Motor neuron (in vitro differentiated cells): ENCODE measurements at regions not wholly inside any gene's neighbourhood (a gene's known extent, or its start where the extent isn't known, plus 50 kb on each side); places are given as distances from the start of the nearest gene placed in this dataset.
A peak's percentile ranks its signal among the peaks of the same experiment; 100 is the strongest.

Experiments
- ATAC-seq, 8 experiments: fragments of 200-7000 bp; cut with Tn5 transposase; replicated peaks in 6 of 8; 2 replicates each; pipeline ENCODE4 v1.8.0; 2021; ENCODE audit warnings: mild to moderate bottlenecking in 8 of 8, moderate library complexity in 8 of 8
- H3K27ac ChIP-seq, 2 donors: fragments of 250-450 bp; sonication (Bioruptor Pico); 2 replicates each; pipeline ENCODE4 v1.9.0; 2021; ENCODE audit warnings: antibody characterized with exemption in 2 of 2, mild to moderate bottlenecking in 2 of 2, moderate library complexity in 1 of 2
- H3K4me1 ChIP-seq, 2 donors: fragments of 250-450 bp; sonication (Bioruptor Pico); replicated peaks in 1 of 2; 2 replicates each; pipeline ENCODE4 v1.6.1; 2021; ENCODE audit warnings: antibody characterized with exemption in 2 of 2, mild to moderate bottlenecking in 2 of 2, moderate library complexity in 1 of 2
- H3K4me3 ChIP-seq, 5 donors: fragments of 250-450 bp; sonication (Bioruptor Pico); 2 replicates each; pipeline ENCODE4 v1.9.0; 2021; ENCODE audit warnings: antibody characterized with exemption in 5 of 5, mild to moderate bottlenecking in 5 of 5, moderate library complexity in 4 of 5
- WGBS, 10 experiments: fragments of 450-650 bp; shearing (Covaris generic); methylation state at CpG; one replicate each; pipeline ENCODE4 v1.0.0; 2022; 5-methylcytosine and 5-hydroxymethylcytosine counted together
- in situ Hi-C, 9 experiments: fragments of 400-800 bp; cut with MboI; loops; one replicate each; pipeline ENCODE4 v1.15.0; 2021; ENCODE audit warnings: low sequenced_read_pairs in 9 of 9, low pct_unique_long_range_greater_than_20kb in 2 of 9; ENCODE audit not compliant: unreplicated experiment in 9 of 9

DNA sequence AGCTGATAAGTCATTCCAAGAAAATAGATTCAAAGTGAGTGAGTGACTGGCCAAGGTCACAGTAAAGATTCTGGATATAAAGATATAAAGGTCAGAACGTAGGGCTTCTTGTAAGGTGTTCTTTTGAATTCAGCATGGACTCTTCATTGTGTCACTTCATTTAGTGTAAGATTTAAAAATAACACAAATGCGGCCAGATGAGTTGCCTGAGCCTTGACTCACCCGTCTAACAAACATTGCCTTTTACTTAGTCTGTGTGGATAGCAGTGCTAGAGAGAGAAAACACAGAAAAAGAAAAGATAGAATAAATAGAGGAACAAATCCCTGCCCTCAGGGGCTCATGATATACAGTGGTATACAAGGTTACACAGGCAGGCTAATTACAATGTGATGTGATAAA is 223.4 kb downstream of the PLPP3 start:
- Histone ChIP-seq H3K4me1 (peaks cover 21 to 22% of the 10 kb centered on the region in 2 donors), H3K4me3 (no peak overlapping the region), H3K27ac (no peak overlapping the region)
- in situ Hi-C loops = no loop called here
- WGBS, 10 experiments = 50 to 100% (median 83%) methylated on average over 1 to 3 of the region's 3 CpGs
- no peak for ATAC-seq

DNA sequence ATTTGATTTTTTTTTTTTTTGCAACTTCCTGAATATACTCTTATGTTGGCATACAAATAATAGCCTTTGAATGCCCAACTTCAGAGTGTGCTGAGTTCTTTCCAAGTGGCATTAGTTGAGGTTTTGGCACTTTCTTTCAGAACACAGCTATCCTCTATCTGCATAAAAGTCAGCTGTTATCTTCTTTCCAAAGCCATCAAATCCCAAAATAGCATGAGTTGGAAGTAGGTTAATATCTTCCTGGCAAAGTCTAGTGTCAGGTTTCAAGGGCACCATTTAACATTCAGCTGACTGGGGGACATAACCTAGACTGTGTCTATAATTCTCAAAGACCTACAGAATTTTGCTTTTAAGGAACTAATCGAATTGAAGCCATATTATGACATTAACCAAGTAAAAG is 223.9 kb downstream of the PLPP3 start:
- Histone ChIP-seq H3K4me1 (peaks cover 21 to 22% of the 10 kb centered on the region in 2 donors), H3K27ac (no peak overlapping the region), H3K4me3 (no peak overlapping the region)
- WGBS, 10 experiments = 10 to 94% (median 71%) methylated on average over 1 of the region's 1 CpG; no CpG with 5 or more reads in 2 of the 10 experiments
- no peak for ATAC-seq
- in situ Hi-C loops = no loop called here

GRCh38 chr1:56345831-56346230 is 233.5 kb downstream of the PLPP3 start:
- ATAC-seq = no peak
- H3K4me3 ChIP-seq = no peak overlapping the region
- H3K27ac ChIP-seq = no peak overlapping the region
- in situ Hi-C loops = no loop called here
- no peaks in the 10 kb centered on the region for H3K4me1 ChIP-seq

GRCh38 chr1:56340977-56341376 is 238.4 kb downstream of the PLPP3 start:
- no peak for ATAC-seq

GRCh38 chr1:56339786-56340465 is 239.4 kb downstream of the PLPP3 start:
- Histone ChIP-seq H3K4me1 (peaks cover 0 to 3% of the 10 kb centered on the region in 2 donors), H3K4me3 (no peak overlapping the region), H3K27ac (no peak overlapping the region)
- 79 to 100% (median 93%) methylated on average over 1 to 6 of the region's 6 CpGs; no CpG with 5 or more reads in 1 of the 10 experiments for WGBS, 10 experiments
- no peak for ATAC-seq
- in situ Hi-C loops = no loop called here

More at GRCh38 chr1:56340977-56341376, 238.4 kb downstream of the PLPP3 start:
- Histone ChIP-seq H3K4me3 (no peak overlapping the region), H3K4me1 (no peaks in the 10 kb centered on the region), H3K27ac (no peak overlapping the region)
- in situ Hi-C loops = no loop called here

DNA sequence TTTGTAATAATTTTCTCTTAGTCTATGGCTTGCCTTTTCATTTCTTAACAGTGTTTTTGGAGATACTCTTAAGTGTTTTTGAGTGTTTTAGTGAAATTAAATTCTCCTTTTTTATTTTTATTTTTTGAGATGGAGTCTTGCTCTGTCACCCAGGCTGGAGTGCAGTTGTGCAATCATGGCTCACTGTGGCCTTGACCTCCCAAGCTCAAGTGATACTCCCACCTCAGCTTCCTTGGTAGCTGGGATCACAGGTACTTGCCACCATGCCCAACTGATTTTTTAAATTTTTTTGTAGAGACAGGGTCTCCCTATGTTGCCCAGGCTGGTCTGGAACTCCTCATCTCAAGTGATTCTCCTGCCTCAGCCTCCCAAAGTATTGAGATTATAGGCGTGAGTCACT is 240.3 kb downstream of the PLPP3 start:
- no peak overlapping the region for H3K27ac ChIP-seq
- H3K4me1 ChIP-seq = peaks cover 0 to 4% of the 10 kb centered on the region in 2 donors
- in situ Hi-C loops = no loop called here
- ATAC-seq = no peak
- WGBS, 10 experiments = 60 to 100% (median 94%) methylated on average over 1 of the region's 1 CpG; no CpG with 5 or more reads in 2 of the 10 experiments
- H3K4me3 ChIP-seq = no peak overlapping the region

DNA sequence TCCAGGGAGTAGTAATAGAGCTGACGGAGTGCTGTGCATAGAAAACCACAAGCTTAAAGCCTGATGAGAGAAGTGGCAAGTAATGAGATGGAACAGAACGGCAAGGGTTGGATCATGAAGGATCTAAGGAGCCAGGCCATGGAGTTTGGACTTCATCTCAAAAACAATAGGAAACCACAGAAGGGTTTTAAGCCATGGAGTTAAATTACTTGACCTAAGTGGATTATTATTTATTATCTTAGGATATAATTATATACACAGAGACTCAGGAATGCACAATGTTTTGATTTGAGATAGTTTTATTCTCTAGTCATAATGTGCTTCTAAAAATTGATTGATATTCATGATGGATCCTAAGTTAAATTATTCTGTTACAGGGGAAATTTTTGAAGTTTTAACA is 242.4 kb downstream of the PLPP3 start:
- H3K4me1 ChIP-seq = peaks cover 5 to 9% of the 10 kb centered on the region in 2 donors
- 67 to 100% (median 92%) methylated on average over 1 to 2 of the region's 2 CpGs; no CpG with 5 or more reads in 4 of the 10 experiments for WGBS, 10 experiments
- in situ Hi-C loops = no loop called here
- H3K27ac ChIP-seq = no peak overlapping the region
- ATAC-seq = no peak
- no peak overlapping the region for H3K4me3 ChIP-seq

GRCh38 chr1:56335394-56335793 is 244.0 kb downstream of the PLPP3 start:
- in situ Hi-C loops = no loop called here
- WGBS, 10 experiments = 83 to 100% (median 95%) methylated on average over 1 of the region's 1 CpG; no CpG with 5 or more reads in 4 of the 10 experiments
- no peak for ATAC-seq

DNA sequence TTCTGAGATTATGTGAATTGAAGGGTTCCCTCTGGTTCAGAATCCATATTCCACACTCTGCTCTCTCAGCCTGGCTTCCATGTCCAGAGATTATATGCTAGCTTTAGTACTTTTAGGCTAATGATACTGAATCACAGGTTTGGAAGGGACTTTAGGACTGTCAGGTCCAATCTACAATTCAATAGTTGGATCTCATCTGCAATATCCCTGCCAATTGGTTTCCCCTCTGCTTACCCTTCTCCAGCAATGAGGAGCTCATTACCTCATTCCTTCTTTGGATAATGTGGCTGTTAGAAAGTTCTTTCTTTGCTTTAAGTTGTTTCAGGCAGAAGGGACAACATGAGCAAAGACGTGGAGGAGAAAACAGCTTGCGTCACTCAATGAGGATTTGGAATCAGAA is 245.3 kb downstream of the PLPP3 start:
- Histone ChIP-seq H3K4me1 (peaks cover 25 to 30% of the 10 kb centered on the region in 2 donors), H3K27ac (no peak overlapping the region), H3K4me3 (no peak overlapping the region)
- in situ Hi-C loops = no loop called here
- ATAC-seq = peak in 1 of 8 experiments; percentile 15
- 25 to 100% (median 93%) methylated on average over 1 to 2 of the region's 2 CpGs; no CpG with 5 or more reads in 1 of the 10 experiments for WGBS, 10 experiments

More at GRCh38 chr1:56335394-56335793, 244.0 kb downstream of the PLPP3 start:
- peaks cover 21 to 22% of the 10 kb centered on the region in 2 donors for H3K4me1 ChIP-seq
- no peak overlapping the region for H3K4me3 ChIP-seq
- no peak overlapping the region for H3K27ac ChIP-seq

DNA sequence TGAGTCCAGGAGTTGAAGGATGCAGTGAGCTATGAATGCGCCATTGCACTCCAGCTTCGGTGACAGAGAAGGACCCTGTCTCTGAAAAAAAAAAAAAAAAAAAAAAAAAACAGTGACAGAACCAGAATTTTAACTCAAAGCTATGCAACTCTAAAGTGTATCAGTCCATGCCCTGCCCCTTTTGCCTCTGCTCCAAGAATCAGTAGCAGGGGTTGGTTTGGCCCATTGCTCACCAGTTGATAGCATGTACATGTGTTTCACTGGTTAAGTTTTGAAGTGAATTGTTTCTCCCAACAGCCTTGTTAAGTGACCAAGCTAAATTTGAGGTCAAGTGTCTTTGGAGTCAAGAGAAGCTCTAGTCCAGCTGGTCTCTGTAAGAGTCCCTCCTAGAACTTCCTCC is 245.9 kb downstream of the PLPP3 start:
- ATAC-seq = peak in 1 of 8 experiments; percentile 13
- WGBS, 10 experiments = 87 to 100% (median 100%) methylated on average over 1 to 2 of the region's 2 CpGs; no CpG with 5 or more reads in 4 of the 10 experiments
- H3K4me1 ChIP-seq = peaks cover 25 to 30% of the 10 kb centered on the region in 2 donors
- in situ Hi-C loops = no loop called here
- no peak overlapping the region for H3K4me3 ChIP-seq
- no peak overlapping the region for H3K27ac ChIP-seq

GRCh38 chr1:56331892-56332567 is 247.3 kb downstream of the PLPP3 start:
- ATAC-seq = peak in 5 of 8 experiments; percentile 78 to 95 (median 93)
- WGBS, 10 experiments = 2 to 93% (median 40%) methylated on average over 2 to 12 of the region's 12 CpGs; no CpG with 5 or more reads in 1 of the 10 experiments
- peaks cover 25 to 30% of the 10 kb centered on the region in 2 donors for H3K4me1 ChIP-seq
- peak overlapping the region; percentile 5 to 33 for H3K27ac ChIP-seq
- peak overlapping the region in 1 of 5 donors; percentile 19 for H3K4me3 ChIP-seq
- in situ Hi-C loops = no loop called here

DNA sequence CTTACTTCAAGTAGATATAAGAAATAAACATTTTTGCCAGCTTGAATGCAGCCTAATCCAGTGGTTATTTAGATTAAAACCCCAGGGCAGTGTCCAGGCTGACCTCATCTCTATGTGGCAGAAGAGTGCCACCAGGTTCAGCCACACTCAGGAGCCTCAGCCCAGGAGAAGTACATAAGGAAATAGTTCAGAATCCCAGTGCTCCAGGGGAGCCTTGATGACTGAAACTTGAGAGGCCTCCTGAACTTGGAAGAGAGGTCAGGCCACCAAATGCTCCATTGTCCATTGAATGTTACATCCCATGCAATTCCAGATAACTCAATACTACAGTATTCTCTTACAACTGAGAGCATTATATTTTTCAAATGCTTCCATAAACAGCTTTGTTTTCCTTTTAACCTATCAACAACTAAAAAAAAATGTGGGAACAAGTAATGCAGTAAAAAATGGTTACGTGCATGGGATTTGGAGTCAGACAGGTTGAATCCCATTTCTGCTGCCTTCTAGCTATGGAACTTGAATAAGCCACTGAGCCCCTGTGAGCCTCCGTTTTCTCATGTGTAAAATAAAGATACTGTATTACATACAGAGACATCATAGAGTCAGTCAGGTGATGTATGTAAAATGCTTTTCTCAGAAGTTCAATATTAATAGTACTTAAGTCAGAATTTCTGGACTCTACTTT is 248.0 kb downstream of the PLPP3 start:
- Histone ChIP-seq H3K4me1 (peaks cover 25 to 30% of the 10 kb centered on the region in 2 donors), H3K4me3 (peak overlapping the region in 1 of 5 donors; percentile 19), H3K27ac (no peak overlapping the region)
- 46 to 100% (median 100%) methylated on average over 1 to 2 of the region's 2 CpGs; no CpG with 5 or more reads in 1 of the 10 experiments for WGBS, 10 experiments
- peak in 1 of 8 experiments; percentile 12 for ATAC-seq
- in situ Hi-C loops = no loop called here

DNA sequence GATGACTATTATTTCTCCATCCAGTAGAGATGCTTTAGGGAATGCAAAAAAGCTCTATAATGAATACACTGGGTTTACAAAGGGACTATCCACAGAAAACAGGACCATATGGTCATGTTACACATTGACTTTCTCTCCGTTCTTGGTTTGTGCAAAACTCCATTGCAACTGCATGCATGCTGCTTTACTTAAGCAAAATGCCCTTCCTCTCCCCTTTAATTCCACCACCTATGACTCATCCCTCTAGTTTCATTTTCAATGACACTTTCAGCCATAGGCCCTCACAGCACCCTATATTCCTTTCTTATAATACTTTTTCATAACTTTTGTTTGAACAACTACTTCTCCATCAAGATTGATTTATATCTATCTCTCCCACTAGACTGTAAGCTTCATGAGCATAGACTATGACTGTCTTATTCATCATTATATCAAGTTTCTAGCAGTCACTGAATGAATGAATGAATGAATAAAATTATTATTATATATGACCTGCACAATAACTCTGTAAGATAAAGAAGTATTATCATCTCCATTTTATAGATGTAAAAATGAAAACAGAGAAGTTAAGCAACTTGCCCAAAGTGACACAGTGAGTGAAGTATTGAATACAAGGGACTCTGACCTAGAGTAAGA is 248.9 kb downstream of the PLPP3 start:
- ATAC-seq = peak in 6 of 8 experiments; percentile 2 to 58 (median 44)
- Histone ChIP-seq H3K4me3 (no peak overlapping the region), H3K4me1 (peaks cover 28 to 30% of the 10 kb centered on the region in 2 donors), H3K27ac (no peak overlapping the region)
- 0 to 67% (median 25%) methylated on average over 1 of the region's 1 CpG; no CpG with 5 or more reads in 2 of the 10 experiments for WGBS, 10 experiments
- in situ Hi-C loops = no loop called here
